ENCODE measurements at regions not wholly inside any gene's neighbourhood (a gene's known extent, or its start where the extent isn't known, plus 50 kb on each side); places are given as distances from the start of the nearest gene placed in this dataset.

- DNase-seq (ENCODE audit: low read depth in 2 of 2): no peak
- H3K4me3 ChIP-seq (replicated peaks in 1 of 2; ENCODE audit: low read depth in 2 of 2, low read length in 2 of 2): no peak overlapping the region
- no peak for TF ChIP-seq CTCF (IDR thresholded peaks at IDR 0.05; ENCODE audit: low read depth, low read length)
These were observed 71.2 kb upstream of the POMGNT2 start for GRCh38 chr3:43177085-43177484.

GRCh38 chr3:43176666-43177065 lies 70.8 kb upstream of the POMGNT2 start:
- no peak for TF ChIP-seq CTCF (IDR thresholded peaks at IDR 0.05; ENCODE audit: low read depth, low read length)

GRCh38 chr3:43175541-43175940 lies 69.7 kb upstream of the POMGNT2 start:
- TF ChIP-seq CTCF (IDR thresholded peaks at IDR 0.05; ENCODE audit: low read depth, low read length): no peak
- H3K4me3 ChIP-seq (replicated peaks in 1 of 2; ENCODE audit: low read depth in 2 of 2, low read length in 2 of 2): no peak overlapping the region
- no peak for DNase-seq (ENCODE audit: low read depth in 2 of 2)

More at GRCh38 chr3:43176666-43177065, 70.8 kb upstream of the POMGNT2 start:
- H3K4me3 ChIP-seq (replicated peaks in 1 of 2; ENCODE audit: low read depth in 2 of 2, low read length in 2 of 2): no peak overlapping the region
- no peak for DNase-seq (ENCODE audit: low read depth in 2 of 2)

- no peak overlapping the region for H3K4me3 ChIP-seq (replicated peaks in 1 of 2; ENCODE audit: low read depth in 2 of 2, low read length in 2 of 2)
- no peak for TF ChIP-seq CTCF (IDR thresholded peaks at IDR 0.05; ENCODE audit: low read depth, low read length)
- DNase-seq (ENCODE audit: low read depth in 2 of 2): no peak
These were observed 68.1 kb upstream of the POMGNT2 start for GRCh38 chr3:43173949-43174348.

- DNase-seq (ENCODE audit: low read depth in 2 of 2): no peak
- TF ChIP-seq CTCF (IDR thresholded peaks at IDR 0.05; ENCODE audit: low read depth, low read length): no peak
- no peak overlapping the region for H3K4me3 ChIP-seq (replicated peaks in 1 of 2; ENCODE audit: low read depth in 2 of 2, low read length in 2 of 2)
These were observed 65.9 kb upstream of the POMGNT2 start for GRCh38 chr3:43171748-43172147.

GRCh38 chr3:43170553-43170952 lies 64.7 kb upstream of the POMGNT2 start:
- no peak for DNase-seq (ENCODE audit: low read depth in 2 of 2)
- no peak overlapping the region for H3K4me3 ChIP-seq (replicated peaks in 1 of 2; ENCODE audit: low read depth in 2 of 2, low read length in 2 of 2)
- no peak for TF ChIP-seq CTCF (IDR thresholded peaks at IDR 0.05; ENCODE audit: low read depth, low read length)

GRCh38 chr3:43169987-43170386 lies 64.1 kb upstream of the POMGNT2 start:
- H3K4me3 ChIP-seq (replicated peaks in 1 of 2; ENCODE audit: low read depth in 2 of 2, low read length in 2 of 2): no peak overlapping the region
- DNase-seq (ENCODE audit: low read depth in 2 of 2): no peak
- TF ChIP-seq CTCF (IDR thresholded peaks at IDR 0.05; ENCODE audit: low read depth, low read length): no peak
